Breast epithelium (tissue), 4 donors: ENCODE measurements at regions not wholly inside any gene's neighbourhood (a gene's known extent, or its start where the extent isn't known, plus 50 kb on each side); places are given as distances from the start of the nearest gene placed in this dataset.

Experiments
- DNase-seq, 2 donors: peaks; one replicate each; pipeline ENCODE4 v3.0.0-alpha.2; 2019; ENCODE audit warnings: low spot score in 2 of 2
- H3K27ac ChIP-seq, 2 donors: fragments of 200-600 bp; sonication (generic) in 1 of 2; one replicate each; pipeline ENCODE4 v1.5.1; 2016 to 2019; ENCODE audit warnings: mild to moderate bottlenecking in 1 of 2
- H3K27me3 ChIP-seq, 2 donors: fragments of 200-600 bp; sonication (generic) in 1 of 2; one replicate each; pipeline versions ENCODE4 v1.5.1 to v1.6.0; 2017 to 2019; ENCODE audit warnings: control low read depth in 1 of 2, mild to moderate bottlenecking in 1 of 2
- H3K36me3 ChIP-seq: fragments of 200-600 bp; one replicate; pipeline ENCODE4 v1.5.1; 2019
- H3K4me1 ChIP-seq, 2 donors: fragments of 200-600 bp; sonication (generic); one replicate each; pipeline ENCODE4 v1.5.1; 2016 to 2019; ENCODE audit warnings: control low read depth in 1 of 2
- H3K4me3 ChIP-seq, 3 donors: fragments of 200-600 bp; sonication (generic); 1 replicate in 2 of 3; 2 replicates in 1 of 3; pipeline ENCODE4 v1.5.1; 2016 to 2019; ENCODE audit warnings: mild to moderate bottlenecking in 3 of 3, moderate library complexity in 2 of 3
- H3K9me3 ChIP-seq, 2 donors: fragments of 200-600 bp; sonication (generic) in 1 of 2; one replicate each; pipeline ENCODE4 v1.5.1; 2016 to 2019; ENCODE audit warnings: control low read depth in 1 of 2
- CTCF ChIP-seq, 3 donors: fragments of 450-650 bp; IDR thresholded peaks; one replicate each; pipeline ENCODE4 v1.5.1; 2016 to 2017; ENCODE audit warnings: antibody characterized with exemption in 3 of 3, mild to moderate bottlenecking in 3 of 3, moderate library complexity in 3 of 3
- POLR2A ChIP-seq: fragments of 450-650 bp; IDR thresholded peaks from one replicate; pipeline ENCODE4 v1.6.1; 2016; ENCODE audit warnings: antibody characterized with exemption, mild to moderate bottlenecking, moderate library complexity
- POLR2AphosphoS5 ChIP-seq, 3 donors: sonication (generic); formaldehyde crosslinking; IDR thresholded peaks; one replicate each; pipeline ENCODE4 v1.6.1; 2017; ENCODE audit warnings: antibody characterized with exemption in 3 of 3
- intact Hi-C: fragments of 100-400 bp; cut with DNase I; formaldehyde crosslinking; loops from one replicate; pipeline ENCODE4 v1.15.1; 2023; ENCODE audit warnings: low total_unique reads

DNA sequence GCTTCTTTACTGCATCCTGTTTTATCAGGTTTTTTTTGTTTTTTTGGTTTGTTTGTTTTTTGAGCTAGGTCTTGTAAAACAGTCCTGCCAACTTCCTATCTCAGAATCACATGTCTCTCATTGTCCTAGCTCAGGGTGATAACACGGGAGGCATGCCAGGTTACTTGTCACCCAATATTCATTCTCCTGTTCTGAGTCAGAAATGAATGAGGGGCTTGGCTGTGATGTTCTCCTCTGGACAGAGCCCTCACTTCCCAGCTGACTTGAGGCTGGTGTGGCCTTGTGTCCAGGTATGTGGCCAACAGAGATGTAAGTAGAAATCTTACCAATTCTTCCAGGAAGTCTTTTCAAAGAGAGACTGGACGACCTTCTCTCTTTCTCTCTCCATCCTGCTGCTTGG, 317.0 kb downstream of the GABRB3 start:
- intact Hi-C loops, result no loop called here
- TF ChIP-seq POLR2AphosphoS5 (IDR thresholded peaks at IDR 0.05) (no peak), POLR2A (no peak), CTCF (IDR thresholded peaks at IDR 0.05) (no peak)
- DNase-seq, result no peak

GRCh38 chr15:26453914-26454313, 319.0 kb downstream of the GABRB3 start:
- no peak for DNase-seq
- TF ChIP-seq POLR2AphosphoS5 (IDR thresholded peaks at IDR 0.05), result no peak
- TF ChIP-seq CTCF (IDR thresholded peaks at IDR 0.05), result no peak
- no peak for TF ChIP-seq POLR2A
- Histone ChIP-seq H3K9me3 (peaks cover 5 to 42% of the 10 kb centered on the region in 2 donors), H3K27me3 (no peaks in the 10 kb centered on the region), H3K4me3 (no peak overlapping the region), H3K36me3 (no peaks in the 10 kb centered on the region), H3K4me1 (no peaks in the 10 kb centered on the region), H3K27ac (no peak overlapping the region)
- intact Hi-C loops, result no loop called here

More for the DNA sequence above, 317.0 kb downstream of the GABRB3 start:
- Histone ChIP-seq H3K9me3 (peaks cover 5 to 42% of the 10 kb centered on the region in 2 donors), H3K27me3 (no peaks in the 10 kb centered on the region), H3K4me3 (no peak overlapping the region), H3K4me1 (no peaks in the 10 kb centered on the region), H3K36me3 (no peaks in the 10 kb centered on the region), H3K27ac (no peak overlapping the region)

- Histone ChIP-seq H3K27me3 (no peaks in the 10 kb centered on the region), H3K27ac (no peak overlapping the region), H3K9me3 (peaks cover 5 to 26% of the 10 kb centered on the region in 2 donors), H3K36me3 (no peaks in the 10 kb centered on the region), H3K4me3 (no peak overlapping the region), H3K4me1 (no peaks in the 10 kb centered on the region)
- TF ChIP-seq POLR2AphosphoS5 (IDR thresholded peaks at IDR 0.05) (no peak), CTCF (IDR thresholded peaks at IDR 0.05) (no peak), POLR2A (no peak)
- intact Hi-C loops, result no loop called here
- no peak for DNase-seq
Measured at GRCh38 chr15:26451995-26452394, 320.9 kb downstream of the GABRB3 start.

DNA sequence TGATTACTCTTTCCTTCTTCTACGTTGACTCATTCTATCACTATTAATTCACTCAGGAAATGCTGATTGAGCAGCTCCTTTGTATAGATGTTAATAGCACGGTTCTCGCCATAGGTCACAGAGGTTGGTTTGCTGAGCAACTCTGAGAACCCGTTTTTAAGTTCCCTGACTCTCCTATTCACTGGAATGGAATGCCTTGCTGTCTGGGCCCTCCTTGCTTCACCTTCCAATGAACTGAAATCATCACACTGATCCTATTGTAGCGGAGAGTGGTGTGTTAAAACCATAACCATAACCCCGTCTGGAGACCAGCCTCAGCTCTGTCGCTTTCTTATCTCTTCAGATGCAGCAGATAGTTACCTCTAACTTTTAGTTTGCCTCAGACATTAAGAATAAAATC, 323.6 kb downstream of the GABRB3 start:
- no peaks in the 10 kb centered on the region for H3K36me3 ChIP-seq
- intact Hi-C loops, result no loop called here
- H3K9me3 ChIP-seq, result peaks cover 0 to 3% of the 10 kb centered on the region in 2 donors
- H3K27ac ChIP-seq, result no peak overlapping the region
- H3K27me3 ChIP-seq, result no peaks in the 10 kb centered on the region
- DNase-seq, result no peak
- H3K4me3 ChIP-seq, result no peak overlapping the region
- no peaks in the 10 kb centered on the region for H3K4me1 ChIP-seq
- TF ChIP-seq POLR2AphosphoS5 (IDR thresholded peaks at IDR 0.05), result no peak
- no peak for TF ChIP-seq CTCF (IDR thresholded peaks at IDR 0.05)
- TF ChIP-seq POLR2A, result no peak

DNA sequence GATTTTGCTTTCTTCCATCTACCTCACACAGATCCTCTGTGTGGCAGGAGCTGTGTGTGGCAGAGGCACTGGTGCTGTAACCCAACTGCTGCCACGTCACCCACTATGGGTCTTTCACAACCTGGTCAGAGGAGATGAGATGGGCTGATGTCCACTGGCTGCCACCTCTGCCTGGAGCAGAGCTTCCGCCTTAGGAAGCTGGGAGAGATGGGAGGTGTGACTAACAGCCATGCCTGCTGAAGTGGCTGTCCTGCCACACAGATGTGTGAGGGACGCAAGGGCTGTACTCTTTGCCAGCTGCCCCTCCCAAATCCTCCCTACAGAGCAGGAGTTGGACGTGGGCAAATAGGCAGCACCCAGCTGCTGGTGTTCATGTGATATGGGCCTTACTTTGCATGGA, 329.5 kb downstream of the GABRB3 start:
- intact Hi-C loops, result no loop called here
- Histone ChIP-seq H3K27ac (no peak overlapping the region), H3K4me1 (no peaks in the 10 kb centered on the region), H3K4me3 (no peak overlapping the region), H3K9me3 (peaks cover 0 to 4% of the 10 kb centered on the region in 2 donors), H3K27me3 (no peaks in the 10 kb centered on the region), H3K36me3 (no peaks in the 10 kb centered on the region)
- TF ChIP-seq POLR2A (no peak), CTCF (IDR thresholded peaks at IDR 0.05) (no peak), POLR2AphosphoS5 (IDR thresholded peaks at IDR 0.05) (no peak)
- no peak for DNase-seq
